Thyroid gland (tissue), 4 donors: ENCODE measurements at regions not wholly inside any gene's neighbourhood (a gene's known extent, or its start where the extent isn't known, plus 50 kb on each side); places are given as distances from the start of the nearest gene placed in this dataset.

ENCODE experiments used
- POLR2A ChIP-seq, 2 donors: fragments of 450-650 bp; IDR thresholded peaks; one replicate each; pipeline ENCODE4 v1.6.1; 2017; ENCODE audit warnings: antibody characterized with exemption in 2 of 2, mild to moderate bottlenecking in 2 of 2, moderate library complexity in 1 of 2
- TF ChIP-seq, protein P1 (sequence below), 6 experiments: fragments of 200-600 bp in 3 of 6; fragments of 450-650 bp in 3 of 6; sonication (generic) in 3 of 6; IDR thresholded peaks; one replicate each; pipeline ENCODE4 v1.5.1; 2016 to 2019; ENCODE audit warnings: antibody characterized with exemption in 6 of 6, mild to moderate bottlenecking in 2 of 6, inconsistent platforms in 1 of 6, moderate library complexity in 1 of 6

DNA sequence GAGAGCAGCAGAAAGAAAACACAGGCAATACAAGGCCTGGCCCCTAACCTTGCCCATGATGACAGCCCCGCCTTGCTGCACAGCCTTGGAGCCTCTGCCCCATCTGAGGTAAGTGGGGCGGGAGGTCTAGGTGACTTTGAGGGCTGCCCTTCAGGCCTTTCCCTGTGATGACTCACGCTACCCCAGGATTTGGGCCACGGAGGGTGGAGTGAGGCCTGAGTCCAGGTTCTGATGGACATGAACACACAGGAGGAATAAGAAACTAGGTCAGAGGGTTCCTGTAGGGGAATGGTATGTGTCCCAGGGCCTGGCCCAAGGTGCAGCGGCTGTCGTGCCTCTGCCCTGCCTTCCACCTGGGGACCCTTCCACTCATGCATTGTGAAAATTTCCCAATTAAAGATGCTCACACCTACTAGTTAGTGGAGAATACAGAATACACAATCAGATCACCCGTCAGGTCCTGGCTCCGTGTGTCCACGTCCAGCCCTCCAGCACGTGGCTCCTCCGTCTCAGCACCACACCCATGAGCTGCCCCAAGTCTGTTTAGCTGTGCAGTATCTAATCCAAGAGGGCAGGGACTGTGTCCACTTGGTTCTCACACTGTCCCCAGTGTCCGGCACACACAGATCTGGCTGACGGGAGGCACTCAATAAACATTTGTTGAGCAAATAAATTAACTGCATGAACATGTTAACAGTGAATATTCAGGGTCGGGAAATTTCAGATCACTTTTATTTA lies 111.0 kb downstream of the CHST1 start:
- TF ChIP-seq, protein P1, sequence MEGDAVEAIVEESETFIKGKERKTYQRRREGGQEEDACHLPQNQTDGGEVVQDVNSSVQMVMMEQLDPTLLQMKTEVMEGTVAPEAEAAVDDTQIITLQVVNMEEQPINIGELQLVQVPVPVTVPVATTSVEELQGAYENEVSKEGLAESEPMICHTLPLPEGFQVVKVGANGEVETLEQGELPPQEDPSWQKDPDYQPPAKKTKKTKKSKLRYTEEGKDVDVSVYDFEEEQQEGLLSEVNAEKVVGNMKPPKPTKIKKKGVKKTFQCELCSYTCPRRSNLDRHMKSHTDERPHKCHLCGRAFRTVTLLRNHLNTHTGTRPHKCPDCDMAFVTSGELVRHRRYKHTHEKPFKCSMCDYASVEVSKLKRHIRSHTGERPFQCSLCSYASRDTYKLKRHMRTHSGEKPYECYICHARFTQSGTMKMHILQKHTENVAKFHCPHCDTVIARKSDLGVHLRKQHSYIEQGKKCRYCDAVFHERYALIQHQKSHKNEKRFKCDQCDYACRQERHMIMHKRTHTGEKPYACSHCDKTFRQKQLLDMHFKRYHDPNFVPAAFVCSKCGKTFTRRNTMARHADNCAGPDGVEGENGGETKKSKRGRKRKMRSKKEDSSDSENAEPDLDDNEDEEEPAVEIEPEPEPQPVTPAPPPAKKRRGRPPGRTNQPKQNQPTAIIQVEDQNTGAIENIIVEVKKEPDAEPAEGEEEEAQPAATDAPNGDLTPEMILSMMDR (IDR thresholded peaks at IDR 0.05) = no peak
- no peak for TF ChIP-seq POLR2A (IDR thresholded peaks at IDR 0.05)
